CD4-positive, alpha-beta T cell treated with Interleukin-21 for 1 hour (primary cell): ENCODE measurements at regions not wholly inside any gene's neighbourhood (a gene's known extent, or its start where the extent isn't known, plus 50 kb on each side); places are given as distances from the start of the nearest gene placed in this dataset.

Source experiments
- DNase-seq: peaks from one replicate; pipeline ENCODE4 v3.0.0-alpha.2; 2020

- no peak for DNase-seq
Observed at GRCh38 chr2:215529271-215529670, 93.4 kb upstream of the FN1 start.

- no peak for DNase-seq
Observed at GRCh38 chr2:215528555-215528954, 92.7 kb upstream of the FN1 start.

GRCh38 chr2:215527736-215528135 is 91.9 kb upstream of the FN1 start:
- DNase-seq: no peak

GRCh38 chr2:215526341-215526740 is 90.5 kb upstream of the FN1 start:
- DNase-seq: no peak

- DNase-seq: no peak
Observed at GRCh38 chr2:215522237-215522636, 86.4 kb upstream of the FN1 start.

- DNase-seq: no peak
Observed at GRCh38 chr2:215521031-215521430, 85.2 kb upstream of the FN1 start.

GRCh38 chr2:215517391-215517790 is 81.5 kb upstream of the FN1 start:
- DNase-seq: no peak

GRCh38 chr2:215514516-215514915 is 78.6 kb upstream of the FN1 start:
- DNase-seq: no peak

- no peak for DNase-seq
Observed at GRCh38 chr2:215511454-215512346, 75.8 kb upstream of the FN1 start.

GRCh38 chr2:215507836-215508235 is 72.0 kb upstream of the FN1 start:
- DNase-seq: no peak

GRCh38 chr2:215507136-215507535 is 71.3 kb upstream of the FN1 start:
- DNase-seq: no peak

GRCh38 chr2:215506604-215506990 is 70.7 kb upstream of the FN1 start:
- DNase-seq: no peak

- DNase-seq: no peak
Observed at GRCh38 chr2:215505044-215505786, 69.3 kb upstream of the FN1 start.

GRCh38 chr2:215504547-215504946 is 68.7 kb upstream of the FN1 start:
- no peak for DNase-seq

- DNase-seq: no peak
Observed at GRCh38 chr2:215503381-215503780, 67.5 kb upstream of the FN1 start.

- DNase-seq: no peak
Observed at GRCh38 chr2:215500466-215500865, 64.6 kb upstream of the FN1 start.

GRCh38 chr2:215499331-215499730 is 63.5 kb upstream of the FN1 start:
- DNase-seq: no peak

- no peak for DNase-seq
Observed at GRCh38 chr2:215498431-215498830, 62.6 kb upstream of the FN1 start.

GRCh38 chr2:215493376-215493775 is 57.5 kb upstream of the FN1 start:
- DNase-seq: no peak

GRCh38 chr2:215489288-215489848 is 53.5 kb upstream of the FN1 start:
- no peak for DNase-seq

GRCh38 chr2:215487002-215487372 is 51.1 kb upstream of the FN1 start:
- no peak for DNase-seq

- no peak for DNase-seq
Observed at GRCh38 chr2:215486291-215487001, 50.6 kb upstream of the FN1 start.
